Right renal cortex interstitium (tissue), 3 donors: ENCODE measurements at regions not wholly inside any gene's neighbourhood (a gene's known extent, or its start where the extent isn't known, plus 50 kb on each side); places are given as distances from the start of the nearest gene placed in this dataset.

Source experiments
- DNase-seq, 3 donors: peaks; one replicate each; pipeline ENCODE4 v3.0.0-alpha.2; 2013; ENCODE audit warnings: low read depth in 3 of 3, low spot score in 2 of 3

- DNase-seq = peak in 1 of 3 donors; percentile 72
These were observed 386.8 kb downstream of the BCAT1 start for GRCh38 chr12:24561882-24562770.

- DNase-seq = peak in 1 of 3 donors; percentile 54
These were observed 387.5 kb downstream of the BCAT1 start for GRCh38 chr12:24561411-24561871.

- no peak for DNase-seq
These were observed 388.1 kb downstream of the BCAT1 start for GRCh38 chr12:24560831-24561271.

DNA sequence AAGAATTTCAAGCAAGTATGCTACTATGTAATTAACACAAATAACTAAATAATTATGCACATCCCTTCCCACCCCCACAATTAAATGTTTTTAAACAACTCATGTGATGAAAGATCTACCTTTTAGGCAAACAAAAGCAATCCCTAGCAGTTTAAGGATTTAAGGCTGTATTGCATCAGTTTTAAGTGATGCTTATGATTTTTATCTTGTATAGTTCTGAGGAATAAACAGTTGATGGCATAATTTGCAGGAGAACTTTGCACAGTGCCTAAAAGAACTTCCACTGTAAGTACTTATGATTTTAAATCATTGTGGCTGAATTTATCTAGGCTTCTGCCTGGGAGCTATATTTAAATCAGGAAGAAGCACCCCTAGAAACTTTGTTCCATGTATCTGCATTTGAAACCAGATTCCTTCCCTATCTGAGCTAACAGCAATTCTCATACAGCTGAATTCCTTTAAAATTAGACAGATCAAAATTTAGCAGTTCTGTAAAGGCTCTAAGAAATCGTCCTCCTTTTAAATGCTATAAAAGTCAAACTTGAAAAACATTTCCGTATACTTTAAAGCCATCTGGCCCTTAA lies 388.6 kb downstream of the BCAT1 start:
- DNase-seq = no peak

DNA sequence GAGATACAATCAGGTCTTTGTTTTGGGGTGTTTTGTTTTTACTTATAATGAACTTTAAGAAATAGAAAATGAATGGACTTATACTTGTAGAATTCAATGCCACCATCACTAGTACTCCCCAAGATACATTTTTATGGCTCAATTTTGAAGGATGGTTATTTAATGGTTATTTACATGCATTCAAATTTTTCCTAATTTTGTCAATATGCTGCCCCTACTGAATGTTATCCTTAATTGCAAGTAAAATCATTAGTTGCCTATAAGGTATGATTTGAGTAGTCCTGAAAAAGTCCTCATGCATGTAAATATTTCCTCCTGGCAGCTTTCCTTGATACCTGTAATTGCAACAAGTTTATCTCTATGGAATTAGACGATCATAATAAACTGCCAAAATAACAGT lies 391.2 kb downstream of the BCAT1 start:
- DNase-seq = no peak

DNA sequence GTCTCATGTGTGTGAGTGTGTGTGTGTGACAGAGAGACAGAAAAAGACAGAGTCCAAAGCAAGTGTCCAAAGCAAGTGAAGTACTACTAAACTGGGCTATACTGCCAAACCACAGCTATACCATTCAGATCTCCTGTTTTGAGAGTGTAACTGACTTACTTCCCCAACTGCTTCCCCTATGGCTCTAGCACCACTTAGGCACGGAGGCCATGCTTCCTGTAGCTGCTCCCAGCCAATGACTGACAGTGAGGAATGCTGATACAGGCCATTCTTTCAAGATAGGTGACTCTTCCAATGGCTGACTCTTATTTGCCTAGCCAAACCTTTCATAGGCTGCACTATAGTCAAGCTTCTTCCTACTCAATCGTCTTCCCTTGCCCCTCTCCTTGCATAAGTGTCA lies 393.2 kb downstream of the BCAT1 start:
- DNase-seq = no peak

DNA sequence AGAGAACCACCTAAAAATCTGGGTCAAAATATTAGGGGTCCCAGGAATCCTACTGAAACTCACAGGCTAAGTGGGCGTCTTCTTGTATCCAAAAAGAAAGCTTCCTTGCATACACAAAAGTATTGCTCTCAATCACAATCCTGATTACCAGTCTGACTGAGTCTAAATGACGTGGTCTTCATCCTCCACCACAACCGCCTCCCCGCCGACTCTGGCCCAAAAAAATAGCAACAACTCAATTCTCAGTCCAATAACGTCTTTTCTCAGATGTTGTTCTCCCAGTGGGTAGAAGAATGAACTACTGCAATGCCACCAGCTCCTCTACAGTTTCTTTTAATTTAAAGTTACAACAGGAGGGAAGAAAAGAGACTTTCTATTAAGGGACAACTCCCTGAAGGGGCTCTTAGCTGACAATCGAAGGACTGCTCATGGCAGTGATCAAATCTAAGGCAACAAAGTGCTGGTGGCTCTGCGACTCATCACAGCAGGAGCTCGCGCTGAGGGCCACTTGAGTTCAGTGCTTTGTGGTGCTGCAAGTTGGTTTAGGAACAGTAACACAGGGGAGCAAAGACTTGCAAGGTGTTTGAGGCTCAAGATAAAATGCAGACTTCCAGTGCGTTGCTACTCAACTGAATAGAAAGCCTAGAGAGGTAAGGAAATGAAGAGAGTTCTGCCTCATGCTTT lies 394.1 kb downstream of the BCAT1 start:
- DNase-seq = no peak

- no peak for DNase-seq
These were observed 395.6 kb downstream of the BCAT1 start for GRCh38 chr12:24553259-24553658.

DNA sequence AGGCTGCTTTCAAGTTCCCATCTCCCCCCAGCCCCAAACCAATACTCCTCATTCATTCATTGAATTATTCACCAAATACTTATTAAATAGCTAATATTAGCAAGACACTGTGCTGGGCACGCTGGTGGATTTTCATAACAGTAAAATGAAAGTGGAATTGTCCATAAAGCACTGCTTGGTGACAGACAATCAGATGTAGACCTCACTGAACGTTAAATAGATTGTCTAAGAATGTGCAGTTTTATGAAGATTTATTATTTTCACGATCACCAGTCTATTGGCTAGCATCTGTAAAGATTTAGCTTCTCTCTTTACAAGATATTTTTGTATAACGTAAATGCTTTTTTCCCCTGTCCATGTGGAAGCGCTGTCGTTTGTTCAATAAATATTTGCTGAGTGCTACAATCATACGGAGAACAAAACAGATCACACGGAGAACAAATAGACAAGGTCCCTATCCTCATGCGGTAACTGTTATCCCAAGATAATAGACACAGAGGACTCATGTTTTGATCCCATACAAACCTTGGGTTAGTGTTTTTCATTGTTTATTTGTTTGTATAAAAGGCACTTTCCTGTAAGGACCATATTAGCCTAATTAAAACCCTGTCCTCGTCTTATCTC lies 397.6 kb downstream of the BCAT1 start:
- DNase-seq = no peak

- DNase-seq = no peak
These were observed 398.3 kb downstream of the BCAT1 start for GRCh38 chr12:24550609-24551008.

- DNase-seq = no peak
These were observed 402.2 kb downstream of the BCAT1 start for GRCh38 chr12:24546661-24547060.

DNA sequence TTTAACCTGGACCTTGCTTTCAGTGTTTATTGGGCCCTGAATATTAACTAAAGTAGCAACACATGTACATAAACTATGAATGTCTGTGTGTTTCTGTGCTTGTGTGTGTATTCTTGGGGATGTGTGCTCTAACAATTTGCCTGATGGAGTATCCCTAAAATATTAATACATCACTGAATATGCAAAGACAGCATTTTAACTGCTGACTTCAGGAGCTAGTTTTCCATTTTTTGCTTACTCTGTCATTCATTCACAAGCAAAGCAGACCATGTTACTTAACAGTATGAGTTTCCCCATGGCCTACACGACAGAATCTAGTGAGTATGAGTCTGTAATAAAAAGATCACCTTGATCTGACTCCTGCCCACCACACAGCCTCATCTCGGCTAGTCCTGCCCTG lies 402.8 kb downstream of the BCAT1 start:
- DNase-seq = no peak

DNA sequence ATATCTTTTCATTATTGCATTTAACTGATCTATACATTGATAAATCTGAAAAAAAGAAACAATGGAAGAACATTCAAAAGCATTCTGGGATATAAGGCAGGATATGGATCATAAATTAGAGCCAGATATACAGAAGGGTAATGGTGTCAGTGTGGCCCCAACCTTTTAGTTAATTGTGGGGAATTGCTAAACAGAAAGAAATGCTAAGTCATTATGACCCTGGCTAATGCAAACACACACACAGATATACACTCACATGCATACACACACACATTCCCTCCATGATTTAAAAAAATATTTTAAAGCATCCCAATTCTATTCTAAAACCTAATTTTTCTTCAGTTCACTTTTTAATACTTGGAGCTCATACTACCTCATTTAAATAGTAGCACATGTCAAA lies 404.5 kb downstream of the BCAT1 start:
- DNase-seq = no peak

DNA sequence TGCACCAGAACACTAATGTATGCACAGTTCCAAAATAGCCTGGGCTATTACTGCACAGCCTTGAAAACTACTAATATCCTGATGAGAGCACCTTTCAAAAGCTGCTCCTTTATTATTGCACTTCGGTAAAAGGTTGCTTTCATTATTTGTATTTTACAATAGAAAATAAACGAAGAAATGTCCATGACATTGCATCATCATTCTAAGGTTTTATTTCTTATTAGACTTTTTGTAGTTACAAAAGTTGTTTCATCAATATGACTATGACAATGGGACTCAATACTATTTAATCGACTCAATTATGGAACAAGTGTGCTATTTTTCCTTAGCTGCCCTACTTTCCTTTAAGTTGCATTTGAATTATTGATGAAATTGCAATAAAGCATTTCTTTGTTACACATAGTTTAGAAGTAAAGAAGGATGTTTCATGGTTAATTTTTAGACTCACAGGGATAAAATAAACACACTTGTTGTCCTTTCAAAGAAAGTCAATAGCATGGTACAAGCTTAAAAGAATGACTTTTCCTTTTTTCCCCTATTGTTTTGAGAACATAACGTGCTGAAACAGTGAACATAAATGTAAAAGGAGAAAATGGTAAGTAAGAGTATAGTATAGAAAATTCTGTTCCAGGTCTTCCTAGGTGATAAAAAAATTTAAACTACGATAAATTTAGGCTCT lies 407.6 kb downstream of the BCAT1 start:
- DNase-seq = no peak

GRCh38 chr12:24539646-24540045 lies 409.3 kb downstream of the BCAT1 start:
- no peak for DNase-seq

DNA sequence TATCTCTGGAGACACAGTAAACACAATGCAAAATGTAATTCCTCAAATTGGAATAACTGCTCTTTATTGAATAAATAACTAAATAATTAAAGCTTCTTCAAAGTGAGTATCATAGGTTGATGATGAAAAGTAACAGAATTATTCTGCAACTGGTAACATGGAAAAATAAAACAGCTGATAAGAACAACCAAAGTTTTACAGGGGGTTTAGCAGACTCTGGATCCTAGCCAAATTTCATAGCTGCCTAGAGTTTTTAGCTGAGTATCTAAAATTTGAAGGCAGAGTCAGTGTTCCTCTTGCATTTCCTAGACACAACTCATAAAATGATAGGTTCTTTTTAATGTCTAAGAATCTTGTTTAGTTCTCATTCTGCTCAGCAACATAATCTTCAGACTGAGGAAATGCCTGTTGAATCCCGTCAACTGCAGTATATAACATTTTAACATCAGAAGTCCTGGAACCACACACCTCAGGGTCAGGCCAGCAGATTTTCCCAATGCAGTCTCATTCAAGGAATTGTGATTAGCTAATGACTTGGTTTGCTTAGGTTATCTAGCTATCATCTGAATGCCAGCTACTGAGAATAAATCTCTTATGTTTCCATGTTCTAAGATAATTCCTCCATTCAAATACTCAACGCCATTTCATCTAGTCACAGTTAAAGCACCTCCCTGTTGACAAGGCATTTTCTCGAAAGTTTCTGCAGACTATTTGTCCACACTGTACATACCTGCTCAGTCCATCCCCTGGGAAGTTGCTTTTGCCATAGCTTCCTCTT lies 411.6 kb downstream of the BCAT1 start:
- no peak for DNase-seq

- DNase-seq = no peak
These were observed 413.4 kb downstream of the BCAT1 start for GRCh38 chr12:24535334-24536069.

DNA sequence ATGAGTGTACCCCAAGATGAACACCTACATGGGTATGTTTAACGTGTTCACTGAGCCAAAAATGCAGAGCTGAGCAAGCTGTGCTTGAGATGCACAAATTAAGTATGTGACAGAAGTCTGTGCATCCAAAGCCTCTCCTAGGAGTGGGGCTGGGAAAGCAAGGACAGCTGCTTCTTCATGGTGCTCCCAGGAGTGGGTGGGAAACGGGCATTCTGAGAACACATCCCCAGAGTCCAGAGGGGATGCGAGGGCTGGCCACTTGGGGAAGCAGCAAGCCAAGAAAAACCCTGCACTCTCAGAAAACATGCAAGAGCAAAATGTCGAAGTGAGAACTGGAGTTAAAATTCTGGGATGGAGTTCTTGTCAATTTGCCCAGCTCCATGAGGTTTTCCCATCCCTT lies 414.3 kb downstream of the BCAT1 start:
- DNase-seq = no peak

DNA sequence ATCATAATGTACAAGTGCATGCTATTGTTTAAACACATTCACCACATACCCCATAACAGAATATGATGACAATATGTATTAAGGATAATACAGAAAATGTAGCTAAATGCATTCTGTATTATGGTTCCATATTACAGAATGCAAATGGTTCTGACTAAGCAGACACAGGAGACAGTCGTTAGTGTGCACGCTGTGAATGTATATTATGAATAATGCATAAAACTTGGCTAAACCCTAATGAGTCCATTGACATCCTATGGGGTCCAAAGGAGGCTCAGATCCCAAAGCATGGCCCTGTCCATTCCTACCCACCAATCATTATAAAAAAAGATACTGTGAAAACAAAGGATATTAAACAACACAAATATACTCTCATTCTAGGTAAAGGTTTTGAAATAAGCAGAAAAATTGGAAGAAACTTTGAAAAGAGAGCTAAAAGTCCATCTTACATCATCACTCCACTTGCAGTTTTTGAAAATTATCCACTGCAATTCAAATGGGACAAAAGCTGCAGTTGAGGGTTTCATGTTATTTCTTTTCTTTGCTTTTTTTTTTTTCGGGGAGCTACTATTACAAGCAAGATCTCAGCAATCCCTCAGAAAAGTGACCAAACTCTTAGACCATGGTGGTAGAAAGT lies 415.1 kb downstream of the BCAT1 start:
- DNase-seq = no peak
